ENCODE measurements at regions not wholly inside any gene's neighbourhood (a gene's known extent, or its start where the extent isn't known, plus 50 kb on each side); places are given as distances from the start of the nearest gene placed in this dataset.

GRCh38 chr2:172366596-172367150, 60.7 kb upstream of the ITGA6 start:
- TF ChIP-seq CTCF (conservative IDR thresholded peaks at IDR 0.05; ENCODE audit: low read length): no peak
- no peak for TF ChIP-seq EZH2phosphoT487 (IDR thresholded peaks at IDR 0.05; ENCODE audit: borderline replicate concordance, low read depth, low read length)
